Naive thymus-derived CD8-positive, alpha-beta T cell (primary cell): ENCODE measurements at regions not wholly inside any gene's neighbourhood (a gene's known extent, or its start where the extent isn't known, plus 50 kb on each side); places are given as distances from the start of the nearest gene placed in this dataset.

Source experiments
- ATAC-seq, 2 donors: fragments of 150-1000 bp; cut with Tn5 transposase in 1 of 2; sonication (Bioruptor Pico), chemical (Tn5 transposase) in 1 of 2; 1 replicate in 1 of 2; 2 replicates in 1 of 2; pipeline ENCODE4 v1.10.0; 2021; ENCODE audit warnings: mild to moderate bottlenecking in 2 of 2, moderate library complexity in 2 of 2
- POLR2A ChIA-PET: fragments of 350-600 bp; sonication (Branson Sonifier 250); formaldehyde crosslinking; loops from one replicate; lab custom pipeline; 2021; ENCODE audit warnings: antibody characterized with exemption; lab: Charles Lee
- DNase-seq, 10 donors: peaks; one replicate each; pipeline versions ENCODE4 v3.0.0 to v3.0.0-alpha.2; 2020 to 2022
- H3K27ac Mint-ChIP-seq, 10 donors: one replicate each; pipeline ENCODE4 v1.8.0; 2020 to 2022; ENCODE audit warnings: mild to moderate bottlenecking in 10 of 10, mixed read lengths in 10 of 10, moderate library complexity in 4 of 10, inconsistent platforms in 1 of 10
- H3K27me3 Mint-ChIP-seq, 5 donors: one replicate each; pipeline ENCODE4 v1.8.0; 2021 to 2022; ENCODE audit warnings: mixed read lengths in 5 of 5
- H3K36me3 Mint-ChIP-seq, 3 donors: one replicate each; pipeline ENCODE4 v1.8.0; 2020 to 2022; ENCODE audit warnings: mixed read lengths in 3 of 3, mild to moderate bottlenecking in 2 of 3, inconsistent platforms in 1 of 3
- H3K4me1 Mint-ChIP-seq, 4 donors: one replicate each; pipeline ENCODE4 v1.8.0; 2021 to 2022; ENCODE audit warnings: mixed read lengths in 4 of 4
- H3K4me3 Mint-ChIP-seq, 10 donors: one replicate each; pipeline ENCODE4 v1.8.0; 2020 to 2022; ENCODE audit warnings: mild to moderate bottlenecking in 10 of 10, mixed read lengths in 10 of 10, moderate library complexity in 6 of 10, inconsistent platforms in 1 of 10
- H3K9me3 Mint-ChIP-seq, 9 donors: one replicate each; pipeline ENCODE4 v1.8.0; 2020 to 2022; ENCODE audit warnings: mixed read lengths in 9 of 9, mild to moderate bottlenecking in 3 of 9, inconsistent platforms in 1 of 9, moderate library complexity in 1 of 9

DNA sequence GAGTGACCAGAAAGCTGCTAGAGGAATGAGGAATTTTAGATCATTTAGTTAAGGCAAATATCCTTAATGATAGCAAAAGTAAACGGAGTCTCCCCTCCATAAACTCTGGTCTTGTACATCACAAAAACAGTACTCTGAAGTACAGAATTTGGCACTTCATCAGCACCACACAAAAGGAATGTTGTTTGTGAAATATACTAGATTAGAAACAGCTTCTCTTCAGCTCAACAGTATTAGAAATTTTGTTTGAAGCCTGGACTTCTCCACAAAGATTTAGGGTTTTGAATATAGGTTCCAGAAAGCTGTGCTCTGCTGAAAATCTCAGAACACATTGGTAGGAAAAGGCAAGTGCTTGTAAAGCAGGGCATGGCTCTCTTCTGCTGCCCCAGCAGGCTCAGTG lies 135.1 kb upstream of the PTGFR start:
- POLR2A ChIA-PET, result no interaction called here
- H3K36me3 Mint-ChIP-seq, result no peaks in the 10 kb centered on the region
- no peak for ATAC-seq
- H3K4me3 Mint-ChIP-seq, result no peak overlapping the region
- H3K4me1 Mint-ChIP-seq, result peaks cover 0 to 2% (median 0%) of the 10 kb centered on the region in 4 donors
- H3K27ac Mint-ChIP-seq, result no peak overlapping the region
- DNase-seq, result no peak
- H3K27me3 Mint-ChIP-seq, result peaks cover 0 to 8% (median 4%) of the 10 kb centered on the region in 5 donors
- H3K9me3 Mint-ChIP-seq, result peaks cover 0 to 3% (median 0%) of the 10 kb centered on the region in 9 donors

GRCh38 chr1:78358165-78358564 lies 132.6 kb upstream of the PTGFR start:
- Mint-ChIP-seq H3K36me3 (no peaks in the 10 kb centered on the region), H3K9me3 (peaks cover 0 to 1% (median 0%) of the 10 kb centered on the region in 9 donors), H3K4me1 (peaks cover 0 to 2% (median 0%) of the 10 kb centered on the region in 4 donors), H3K4me3 (no peak overlapping the region), H3K27me3 (peaks cover 0 to 8% (median 3%) of the 10 kb centered on the region in 5 donors), H3K27ac (no peak overlapping the region)
- ATAC-seq (no peak), DNase-seq (no peak)
- POLR2A ChIA-PET, result no interaction called here

DNA sequence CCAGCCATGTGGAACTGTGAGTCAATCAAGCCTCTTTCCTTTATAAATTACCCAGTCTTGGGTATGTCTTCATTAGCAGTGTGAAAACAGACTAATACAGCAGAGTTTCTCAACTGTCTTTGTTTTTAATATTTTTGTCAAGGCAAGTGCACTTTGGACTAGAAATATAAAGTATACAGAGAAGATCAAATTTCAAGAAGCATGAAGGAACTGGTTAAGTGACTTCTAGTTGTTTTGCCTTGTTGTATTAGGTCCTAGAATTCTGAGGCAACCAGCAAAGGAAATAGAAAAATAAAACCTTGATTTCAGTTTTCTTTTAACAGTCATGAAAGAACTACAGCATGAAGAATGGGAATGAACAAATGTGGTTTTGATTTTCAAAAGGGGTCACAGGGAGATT lies 131.1 kb upstream of the PTGFR start:
- peaks cover 0 to 2% (median 0%) of the 10 kb centered on the region in 4 donors for H3K4me1 Mint-ChIP-seq
- no peaks in the 10 kb centered on the region for H3K36me3 Mint-ChIP-seq
- ATAC-seq (no peak), DNase-seq (no peak)
- no peak overlapping the region for H3K27ac Mint-ChIP-seq
- no peak overlapping the region for H3K4me3 Mint-ChIP-seq
- peaks cover 0 to 7% (median 3%) of the 10 kb centered on the region in 5 donors for H3K27me3 Mint-ChIP-seq
- POLR2A ChIA-PET, result no interaction called here
- no peaks in the 10 kb centered on the region for H3K9me3 Mint-ChIP-seq

- no peak overlapping the region for H3K27ac Mint-ChIP-seq
- ATAC-seq, result no peak
- H3K27me3 Mint-ChIP-seq, result peaks cover 0 to 9% (median 5%) of the 10 kb centered on the region in 5 donors
- peaks cover 0 to 2% (median 0%) of the 10 kb centered on the region in 9 donors for H3K9me3 Mint-ChIP-seq
- no peaks in the 10 kb centered on the region for H3K36me3 Mint-ChIP-seq
- no peak overlapping the region for H3K4me3 Mint-ChIP-seq
- DNase-seq, result no peak
- POLR2A ChIA-PET, result no interaction called here
- no peaks in the 10 kb centered on the region for H3K4me1 Mint-ChIP-seq
Measured at GRCh38 chr1:78360584-78360983, 130.2 kb upstream of the PTGFR start.

DNA sequence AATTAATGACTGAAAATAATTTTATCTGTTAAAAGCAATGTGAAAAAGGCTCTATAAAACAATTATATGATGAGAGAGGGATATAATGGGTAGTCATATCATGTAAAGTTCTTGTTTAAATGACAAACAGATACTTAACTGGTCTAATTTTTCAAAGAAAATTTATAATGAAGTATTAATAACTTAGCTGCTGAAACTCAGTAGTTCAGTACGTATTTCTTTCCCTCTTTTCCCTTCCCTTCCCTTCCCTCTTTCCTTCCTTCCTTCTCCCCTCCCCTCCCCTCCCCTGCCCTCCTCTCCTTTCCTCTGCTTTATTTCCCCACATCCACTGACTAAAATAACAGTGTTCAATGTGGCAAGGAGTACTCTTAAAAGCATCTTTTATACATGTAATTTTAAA lies 123.1 kb upstream of the PTGFR start:
- peaks cover 0 to 2% (median 0%) of the 10 kb centered on the region in 9 donors for H3K9me3 Mint-ChIP-seq
- H3K4me3 Mint-ChIP-seq, result no peak overlapping the region
- DNase-seq, result no peak
- POLR2A ChIA-PET, result no interaction called here
- no peak overlapping the region for H3K27ac Mint-ChIP-seq
- H3K27me3 Mint-ChIP-seq, result peaks cover 0 to 5% (median 2%) of the 10 kb centered on the region in 5 donors
- no peaks in the 10 kb centered on the region for H3K36me3 Mint-ChIP-seq
- H3K4me1 Mint-ChIP-seq, result no peaks in the 10 kb centered on the region
- ATAC-seq, result no peak

DNA sequence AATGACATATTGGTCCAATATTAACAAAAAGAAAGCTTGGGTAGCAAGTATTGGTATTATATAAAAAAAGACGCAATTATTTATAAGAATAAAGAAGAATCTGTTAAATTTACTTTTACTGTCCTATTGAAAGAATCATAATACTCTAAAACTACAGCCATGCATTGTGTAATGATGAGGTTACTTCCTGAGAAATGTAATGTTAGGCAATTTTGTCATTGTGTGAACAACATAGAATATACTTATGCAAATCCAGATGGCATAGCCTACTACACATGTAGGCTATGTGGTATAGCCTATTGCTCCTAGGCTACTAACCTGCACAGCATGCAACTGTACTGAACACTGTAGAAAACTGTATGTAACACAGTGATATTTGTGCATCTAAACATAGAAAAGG lies 121.2 kb upstream of the PTGFR start:
- Mint-ChIP-seq H3K4me3 (no peak overlapping the region), H3K27ac (no peak overlapping the region), H3K4me1 (no peaks in the 10 kb centered on the region), H3K27me3 (peaks cover 0 to 8% (median 2%) of the 10 kb centered on the region in 5 donors), H3K36me3 (no peaks in the 10 kb centered on the region), H3K9me3 (peaks cover 0 to 2% (median 0%) of the 10 kb centered on the region in 9 donors)
- POLR2A ChIA-PET, result no interaction called here
- ATAC-seq, result no peak
- DNase-seq, result no peak

DNA sequence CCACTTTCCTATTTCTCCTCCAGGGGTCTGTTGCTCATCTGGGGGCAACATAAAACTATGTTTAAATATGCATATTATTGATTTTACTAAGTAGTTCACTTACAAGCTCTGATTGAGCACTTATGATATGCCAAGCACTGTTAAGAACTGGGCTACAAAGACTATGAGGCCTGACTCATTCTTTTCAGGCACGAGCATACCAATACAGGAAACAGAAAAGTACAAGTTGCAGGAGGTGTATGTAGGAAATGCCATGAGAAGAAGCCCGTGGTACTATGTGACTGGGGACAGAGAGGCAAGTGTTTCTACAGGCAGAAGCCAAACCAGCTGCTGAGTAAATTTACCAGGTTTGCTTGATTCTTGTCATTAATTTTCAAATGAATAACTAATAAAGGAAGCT lies 120.4 kb upstream of the PTGFR start:
- DNase-seq (no peak), ATAC-seq (no peak)
- Mint-ChIP-seq H3K4me3 (no peak overlapping the region), H3K36me3 (no peaks in the 10 kb centered on the region), H3K27ac (no peak overlapping the region), H3K4me1 (no peaks in the 10 kb centered on the region), H3K27me3 (peaks cover 0 to 4% (median 0%) of the 10 kb centered on the region in 5 donors), H3K9me3 (peaks cover 0 to 1% (median 0%) of the 10 kb centered on the region in 9 donors)
- POLR2A ChIA-PET, result no interaction called here

- no peaks in the 10 kb centered on the region for H3K4me1 Mint-ChIP-seq
- H3K27ac Mint-ChIP-seq, result no peak overlapping the region
- no peak for ATAC-seq
- peaks cover 0 to 1% (median 0%) of the 10 kb centered on the region in 9 donors for H3K9me3 Mint-ChIP-seq
- H3K27me3 Mint-ChIP-seq, result peaks cover 0 to 4% (median 0%) of the 10 kb centered on the region in 5 donors
- H3K4me3 Mint-ChIP-seq, result no peak overlapping the region
- POLR2A ChIA-PET, result no interaction called here
- H3K36me3 Mint-ChIP-seq, result no peaks in the 10 kb centered on the region
- DNase-seq, result no peak
Measured at GRCh38 chr1:78370779-78371482, 119.8 kb upstream of the PTGFR start.

DNA sequence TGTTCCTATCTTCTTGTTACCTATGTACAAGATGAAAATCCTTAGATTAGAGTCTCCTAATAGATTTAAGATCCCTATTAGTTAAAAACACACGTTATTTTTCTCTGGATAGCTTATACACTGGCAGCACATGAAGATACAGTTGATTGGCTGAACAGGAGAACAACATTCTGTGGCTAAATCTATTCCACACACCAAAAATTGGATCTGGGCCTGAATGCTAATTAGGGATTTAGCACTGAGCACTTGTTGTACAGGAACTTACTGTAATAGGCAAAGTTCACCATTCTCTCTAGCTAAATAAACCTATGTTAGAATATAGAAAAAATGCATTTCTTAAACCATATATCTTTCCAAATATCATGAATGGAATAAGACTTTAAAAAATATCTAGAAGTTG lies 117.1 kb upstream of the PTGFR start:
- H3K9me3 Mint-ChIP-seq, result no peaks in the 10 kb centered on the region
- POLR2A ChIA-PET, result no interaction called here

DNA sequence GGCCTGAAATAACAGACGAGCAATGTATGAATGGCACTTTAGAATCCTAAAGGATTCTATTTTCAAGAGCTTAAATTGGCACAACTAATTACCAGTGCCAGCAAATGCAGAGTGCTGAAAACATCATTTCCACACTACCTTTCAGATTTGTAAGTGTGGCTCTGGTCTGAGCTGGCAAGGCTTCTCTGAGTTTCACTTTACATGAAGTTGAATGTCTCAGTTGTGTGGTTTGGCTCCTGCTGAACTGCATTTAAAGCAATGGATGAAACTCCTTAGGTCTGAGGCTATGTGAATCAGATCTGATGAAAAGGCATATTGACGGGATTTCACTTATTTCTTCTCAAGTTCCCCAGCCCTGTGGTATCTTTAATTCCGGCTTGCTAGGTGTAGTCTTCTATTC lies 114.8 kb upstream of the PTGFR start:
- no peaks in the 10 kb centered on the region for H3K36me3 Mint-ChIP-seq
- H3K9me3 Mint-ChIP-seq, result no peaks in the 10 kb centered on the region
- ATAC-seq (no peak), DNase-seq (no peak)
- no peak overlapping the region for H3K27ac Mint-ChIP-seq
- H3K4me1 Mint-ChIP-seq, result no peaks in the 10 kb centered on the region
- POLR2A ChIA-PET, result no interaction called here
- peaks cover 0 to 4% (median 0%) of the 10 kb centered on the region in 5 donors for H3K27me3 Mint-ChIP-seq
- no peak overlapping the region for H3K4me3 Mint-ChIP-seq

More for the DNA sequence above, 117.1 kb upstream of the PTGFR start:
- no peak overlapping the region for H3K27ac Mint-ChIP-seq
- H3K4me3 Mint-ChIP-seq, result no peak overlapping the region
- ATAC-seq, result no peak
- DNase-seq, result no peak
- peaks cover 0 to 4% (median 0%) of the 10 kb centered on the region in 5 donors for H3K27me3 Mint-ChIP-seq
- H3K36me3 Mint-ChIP-seq, result no peaks in the 10 kb centered on the region
- H3K4me1 Mint-ChIP-seq, result no peaks in the 10 kb centered on the region

DNA sequence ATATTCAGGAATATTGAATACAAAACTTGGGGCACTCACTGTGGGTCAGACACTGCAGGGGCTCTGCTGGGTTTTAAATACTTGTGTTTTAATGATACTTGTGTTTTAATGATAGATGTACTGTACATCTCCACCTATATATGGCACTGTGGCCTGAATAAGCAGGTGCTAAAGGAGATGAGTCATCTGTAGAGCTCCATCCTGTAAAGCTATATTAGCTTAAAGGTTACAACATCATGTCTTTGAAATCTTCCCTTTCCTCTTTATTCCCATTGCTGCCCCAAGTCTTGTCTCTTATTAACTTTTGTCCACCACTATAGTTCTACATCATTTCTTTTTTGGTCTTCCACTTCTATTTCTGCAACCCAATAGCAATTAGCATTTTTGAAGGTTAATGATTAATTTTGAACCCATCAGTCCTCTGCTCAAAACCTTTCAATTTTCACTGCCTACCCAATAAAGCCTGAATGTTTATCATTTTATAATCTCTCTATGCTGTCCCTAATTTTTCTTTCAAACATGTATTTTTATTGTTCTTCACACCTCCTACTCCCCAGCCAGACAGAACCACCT lies 113.3 kb upstream of the PTGFR start:
- Mint-ChIP-seq H3K4me1 (no peaks in the 10 kb centered on the region), H3K36me3 (no peaks in the 10 kb centered on the region), H3K4me3 (no peak overlapping the region), H3K27ac (no peak overlapping the region), H3K27me3 (peaks cover 0 to 4% (median 0%) of the 10 kb centered on the region in 5 donors), H3K9me3 (peaks cover 0 to 3% (median 0%) of the 10 kb centered on the region in 9 donors)
- no peak for DNase-seq
- POLR2A ChIA-PET, result no interaction called here
- ATAC-seq, result no peak

DNA sequence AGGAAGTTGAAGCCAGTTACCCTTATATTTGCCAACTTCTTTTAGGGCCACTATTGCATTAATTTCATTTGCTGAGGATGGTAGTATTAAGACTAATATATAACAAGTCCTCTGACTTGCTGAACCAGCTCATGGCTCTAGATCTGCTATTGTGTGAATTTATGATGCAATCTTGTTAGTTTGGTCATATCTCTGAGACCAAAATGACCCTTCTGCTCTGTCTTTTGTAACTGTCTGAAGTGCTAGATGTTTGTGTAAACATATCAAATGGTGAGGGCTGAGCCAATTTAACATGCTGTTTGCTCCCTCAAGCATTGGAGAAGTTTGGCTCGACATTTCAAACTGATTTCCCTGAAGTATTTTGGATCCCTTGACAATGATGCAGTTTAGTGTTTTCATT lies 106.9 kb upstream of the PTGFR start:
- H3K27ac Mint-ChIP-seq, result no peak overlapping the region
- POLR2A ChIA-PET, result no interaction called here
- no peaks in the 10 kb centered on the region for H3K36me3 Mint-ChIP-seq
- peaks cover 0 to 10% (median 2%) of the 10 kb centered on the region in 5 donors for H3K27me3 Mint-ChIP-seq
- no peak overlapping the region for H3K4me3 Mint-ChIP-seq
- H3K4me1 Mint-ChIP-seq, result no peaks in the 10 kb centered on the region
- ATAC-seq (no peak), DNase-seq (no peak)
- peaks cover 0 to 3% (median 0%) of the 10 kb centered on the region in 9 donors for H3K9me3 Mint-ChIP-seq

- POLR2A ChIA-PET, result no interaction called here
- Mint-ChIP-seq H3K36me3 (no peaks in the 10 kb centered on the region), H3K4me1 (no peaks in the 10 kb centered on the region), H3K4me3 (no peak overlapping the region), H3K27ac (no peak overlapping the region), H3K27me3 (peaks cover 0 to 10% (median 2%) of the 10 kb centered on the region in 5 donors), H3K9me3 (peaks cover 0 to 4% (median 0%) of the 10 kb centered on the region in 9 donors)
- DNase-seq (no peak), ATAC-seq (no peak)
Measured at GRCh38 chr1:78385744-78386462, 104.9 kb upstream of the PTGFR start.
